Prostate gland (tissue), 2 donors: ENCODE measurements at regions not wholly inside any gene's neighbourhood (a gene's known extent, or its start where the extent isn't known, plus 50 kb on each side); places are given as distances from the start of the nearest gene placed in this dataset.

Experiments
- DNase-seq: peaks from one replicate; pipeline ENCODE4 v3.0.0-alpha.2; 2019; ENCODE audit warnings: low spot score
- H3K27ac ChIP-seq, 2 donors: fragments of 200-600 bp; sonication (generic); 2 replicates each; pipeline ENCODE4 v1.5.1; 2017 to 2019
- H3K27me3 ChIP-seq: fragments of 200-600 bp; sonication (generic); replicated peaks from 2 replicates; pipeline ENCODE4 v1.5.1; 2019; ENCODE audit not compliant: insufficient read depth
- H3K36me3 ChIP-seq, 2 donors: fragments of 200-600 bp; sonication (generic); 1 replicate in 1 of 2; 2 replicates in 1 of 2; pipeline versions ENCODE4 v1.5.1 to v1.8.1; 2017 to 2019
- H3K4me1 ChIP-seq: fragments of 200-600 bp; sonication (generic); replicated peaks from 2 replicates; pipeline ENCODE4 v1.5.1; 2019
- H3K4me3 ChIP-seq, 2 donors: fragments of 200-600 bp; sonication (generic); 2 replicates each; pipeline ENCODE4 v1.5.1; 2017 to 2019
- H3K9me3 ChIP-seq: fragments of 200-600 bp; sonication (generic); 2 replicates; pipeline ENCODE4 v1.5.1; 2017
- POLR2A ChIP-seq: fragments of 450-650 bp; IDR thresholded peaks from one replicate; pipeline ENCODE4 v1.6.1; 2016; ENCODE audit warnings: antibody characterized with exemption, mild to moderate bottlenecking
- POLR2AphosphoS5 ChIP-seq: sonication (generic); formaldehyde crosslinking; IDR thresholded peaks from one replicate; pipeline ENCODE4 v1.6.1; 2017; ENCODE audit warnings: antibody characterized with exemption
- WGBS: methylation state at CpG from one replicate; pipeline ENCODE4 v1.1.5; 2018; 5-methylcytosine and 5-hydroxymethylcytosine counted together
- intact Hi-C: fragments of 100-400 bp; cut with DNase I; formaldehyde crosslinking; loops from one replicate; pipeline ENCODE4 v1.14.2; 2022
- TF ChIP-seq, protein P1 (sequence below), 4 experiments: fragments of 200-600 bp in 2 of 4; fragments of 450-650 bp in 2 of 4; sonication (generic) in 2 of 4; IDR thresholded peaks; 1 replicate in 3 of 4; 2 replicates in 1 of 4; pipeline ENCODE4 v1.5.1; 2016 to 2019; ENCODE audit warnings: antibody characterized with exemption in 4 of 4, mild to moderate bottlenecking in 2 of 4, moderate library complexity in 2 of 4

- 63% methylated on average over 4 of the region's 4 CpGs for WGBS
- no peak overlapping the region for H3K27ac ChIP-seq
Observed at GRCh38 chr9:78666818-78667414, 370.0 kb downstream of the PSAT1 start.

GRCh38 chr9:78668148-78668832 is 371.4 kb downstream of the PSAT1 start:
- intact Hi-C loops = no loop called here
- DNase-seq = no peak
- H3K4me1 ChIP-seq = no peaks in the 10 kb centered on the region
- H3K4me3 ChIP-seq = no peak overlapping the region
- no peak overlapping the region for H3K27ac ChIP-seq
- H3K27me3 ChIP-seq = no peaks in the 10 kb centered on the region
- H3K9me3 ChIP-seq = no peaks in the 10 kb centered on the region
- WGBS = 78% methylated on average over 4 of the region's 4 CpGs
- no peaks in the 10 kb centered on the region for H3K36me3 ChIP-seq
- TF ChIP-seq, protein P1, sequence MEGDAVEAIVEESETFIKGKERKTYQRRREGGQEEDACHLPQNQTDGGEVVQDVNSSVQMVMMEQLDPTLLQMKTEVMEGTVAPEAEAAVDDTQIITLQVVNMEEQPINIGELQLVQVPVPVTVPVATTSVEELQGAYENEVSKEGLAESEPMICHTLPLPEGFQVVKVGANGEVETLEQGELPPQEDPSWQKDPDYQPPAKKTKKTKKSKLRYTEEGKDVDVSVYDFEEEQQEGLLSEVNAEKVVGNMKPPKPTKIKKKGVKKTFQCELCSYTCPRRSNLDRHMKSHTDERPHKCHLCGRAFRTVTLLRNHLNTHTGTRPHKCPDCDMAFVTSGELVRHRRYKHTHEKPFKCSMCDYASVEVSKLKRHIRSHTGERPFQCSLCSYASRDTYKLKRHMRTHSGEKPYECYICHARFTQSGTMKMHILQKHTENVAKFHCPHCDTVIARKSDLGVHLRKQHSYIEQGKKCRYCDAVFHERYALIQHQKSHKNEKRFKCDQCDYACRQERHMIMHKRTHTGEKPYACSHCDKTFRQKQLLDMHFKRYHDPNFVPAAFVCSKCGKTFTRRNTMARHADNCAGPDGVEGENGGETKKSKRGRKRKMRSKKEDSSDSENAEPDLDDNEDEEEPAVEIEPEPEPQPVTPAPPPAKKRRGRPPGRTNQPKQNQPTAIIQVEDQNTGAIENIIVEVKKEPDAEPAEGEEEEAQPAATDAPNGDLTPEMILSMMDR (IDR thresholded peaks at IDR 0.05) = no peak
- TF ChIP-seq POLR2A = no peak
- TF ChIP-seq POLR2AphosphoS5 = no peak

More at GRCh38 chr9:78666818-78667414, 370.0 kb downstream of the PSAT1 start:
- no peak for DNase-seq
- Histone ChIP-seq H3K4me3 (no peak overlapping the region), H3K4me1 (no peaks in the 10 kb centered on the region), H3K27me3 (no peaks in the 10 kb centered on the region), H3K36me3 (no peaks in the 10 kb centered on the region), H3K9me3 (no peaks in the 10 kb centered on the region)
- intact Hi-C loops = no loop called here
- no peak for TF ChIP-seq POLR2AphosphoS5
- TF ChIP-seq POLR2A = no peak
- TF ChIP-seq, protein P1 (IDR thresholded peaks at IDR 0.05) = no peak

GRCh38 chr9:78669591-78669990 is 372.7 kb downstream of the PSAT1 start:
- Histone ChIP-seq H3K36me3 (no peaks in the 10 kb centered on the region), H3K27ac (no peak overlapping the region), H3K9me3 (no peaks in the 10 kb centered on the region), H3K4me1 (no peaks in the 10 kb centered on the region), H3K4me3 (no peak overlapping the region), H3K27me3 (no peaks in the 10 kb centered on the region)
- 94% methylated on average over 7 of the region's 7 CpGs for WGBS
- no peak for DNase-seq
- intact Hi-C loops = no loop called here
- TF ChIP-seq, protein P1 (IDR thresholded peaks at IDR 0.05) = no peak
- TF ChIP-seq POLR2AphosphoS5 = no peak
- no peak for TF ChIP-seq POLR2A

GRCh38 chr9:78671785-78672184 is 374.9 kb downstream of the PSAT1 start:
- WGBS = 25% methylated on average over 3 of the region's 3 CpGs
- Histone ChIP-seq H3K27me3 (no peaks in the 10 kb centered on the region), H3K4me1 (no peaks in the 10 kb centered on the region), H3K4me3 (no peak overlapping the region), H3K9me3 (no peaks in the 10 kb centered on the region), H3K36me3 (no peaks in the 10 kb centered on the region), H3K27ac (no peak overlapping the region)
- intact Hi-C loops = no loop called here
- DNase-seq = no peak
- TF ChIP-seq, protein P1 (IDR thresholded peaks at IDR 0.05) = no peak
- no peak for TF ChIP-seq POLR2AphosphoS5
- TF ChIP-seq POLR2A = no peak

GRCh38 chr9:78674874-78675273 is 377.9 kb downstream of the PSAT1 start:
- Histone ChIP-seq H3K4me1 (no peaks in the 10 kb centered on the region), H3K27me3 (no peaks in the 10 kb centered on the region)
- intact Hi-C loops = no loop called here

More at GRCh38 chr9:78674874-78675273, 377.9 kb downstream of the PSAT1 start:
- no peak overlapping the region for H3K4me3 ChIP-seq
- no peaks in the 10 kb centered on the region for H3K9me3 ChIP-seq
- WGBS = 97% methylated on average over 2 of the region's 2 CpGs
- no peak overlapping the region for H3K27ac ChIP-seq
- H3K36me3 ChIP-seq = no peaks in the 10 kb centered on the region
- no peak for DNase-seq
- no peak for TF ChIP-seq POLR2A
- TF ChIP-seq POLR2AphosphoS5 = no peak
- TF ChIP-seq, protein P1 (IDR thresholded peaks at IDR 0.05) = no peak
